ENCODE measurements at regions not wholly inside any gene's neighbourhood (a gene's known extent, or its start where the extent isn't known, plus 50 kb on each side); places are given as distances from the start of the nearest gene placed in this dataset.

DNA sequence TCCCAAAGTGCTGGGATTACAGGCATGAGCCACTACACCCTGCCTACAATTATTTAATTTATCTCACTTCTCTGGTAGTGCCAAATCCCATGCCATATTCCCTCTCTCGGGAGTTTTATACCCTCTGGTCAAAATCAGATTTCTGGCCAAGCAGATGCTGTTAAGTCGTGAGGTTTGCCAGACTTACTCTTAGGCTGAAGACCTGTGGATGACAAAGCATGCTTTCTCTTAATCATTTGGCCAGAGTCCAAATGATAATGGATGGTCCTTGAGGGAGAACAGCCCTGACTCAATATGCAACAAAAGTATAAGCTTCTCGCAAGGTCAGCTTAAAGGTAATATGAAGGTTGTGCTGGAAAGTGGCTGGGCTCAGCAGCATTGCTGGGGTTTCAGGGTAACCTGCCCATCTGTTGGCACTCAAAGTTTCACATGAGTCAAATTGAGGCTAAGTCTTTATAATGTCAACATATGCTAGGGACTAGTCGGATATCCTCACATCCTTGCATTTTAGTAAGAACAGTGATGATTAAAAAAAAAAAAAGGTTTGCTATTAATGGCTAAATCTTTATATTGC, 280.1 kb downstream of the KIF4B start:
- TF ChIP-seq EZH2 (IDR thresholded peaks at IDR 0.05; ENCODE audit: insufficient read depth, low read length), result no peak
- TF ChIP-seq, protein P1, sequence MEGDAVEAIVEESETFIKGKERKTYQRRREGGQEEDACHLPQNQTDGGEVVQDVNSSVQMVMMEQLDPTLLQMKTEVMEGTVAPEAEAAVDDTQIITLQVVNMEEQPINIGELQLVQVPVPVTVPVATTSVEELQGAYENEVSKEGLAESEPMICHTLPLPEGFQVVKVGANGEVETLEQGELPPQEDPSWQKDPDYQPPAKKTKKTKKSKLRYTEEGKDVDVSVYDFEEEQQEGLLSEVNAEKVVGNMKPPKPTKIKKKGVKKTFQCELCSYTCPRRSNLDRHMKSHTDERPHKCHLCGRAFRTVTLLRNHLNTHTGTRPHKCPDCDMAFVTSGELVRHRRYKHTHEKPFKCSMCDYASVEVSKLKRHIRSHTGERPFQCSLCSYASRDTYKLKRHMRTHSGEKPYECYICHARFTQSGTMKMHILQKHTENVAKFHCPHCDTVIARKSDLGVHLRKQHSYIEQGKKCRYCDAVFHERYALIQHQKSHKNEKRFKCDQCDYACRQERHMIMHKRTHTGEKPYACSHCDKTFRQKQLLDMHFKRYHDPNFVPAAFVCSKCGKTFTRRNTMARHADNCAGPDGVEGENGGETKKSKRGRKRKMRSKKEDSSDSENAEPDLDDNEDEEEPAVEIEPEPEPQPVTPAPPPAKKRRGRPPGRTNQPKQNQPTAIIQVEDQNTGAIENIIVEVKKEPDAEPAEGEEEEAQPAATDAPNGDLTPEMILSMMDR (IDR thresholded peaks at IDR 0.05; ENCODE audit: insufficient read depth, low read depth, low read length), result no peak

Measured in astrocyte (in vitro differentiated cells and primary cell).